HG03175 (cell line): ENCODE measurements at regions not wholly inside any gene's neighbourhood (a gene's known extent, or its start where the extent isn't known, plus 50 kb on each side); places are given as distances from the start of the nearest gene placed in this dataset.
"Not testable (repeated sequence)": the region's sequence is repeated elsewhere in the genome, so short reads cannot be mapped to it uniquely, and the experiment has no call there.

Experiments
- ATAC-seq: cut with Tn5 transposase; IDR thresholded peaks from one replicate; pipeline ENCODE4 v1.9.1; 2021; ENCODE audit warnings: mild to moderate bottlenecking, moderate library complexity; ENCODE audit not compliant: unreplicated experiment

- ATAC-seq = no peak
These were observed 74.7 kb upstream of the DLG1 start for GRCh38 chr3:197373096-197373495.

GRCh38 chr3:197372047-197372661, 73.7 kb upstream of the DLG1 start:
- ATAC-seq = no peak

GRCh38 chr3:197371591-197372046, 73.2 kb upstream of the DLG1 start:
- ATAC-seq = no peak

GRCh38 chr3:197369545-197369944, 71.1 kb upstream of the DLG1 start:
- ATAC-seq = no peak

- ATAC-seq = no peak
These were observed 70.4 kb upstream of the DLG1 start for GRCh38 chr3:197368821-197369220.

GRCh38 chr3:197368330-197368729, 69.9 kb upstream of the DLG1 start:
- ATAC-seq = no peak

GRCh38 chr3:197367081-197367780, 68.8 kb upstream of the DLG1 start:
- ATAC-seq = no peak

GRCh38 chr3:197366301-197367044, 68.1 kb upstream of the DLG1 start:
- no peak for ATAC-seq

GRCh38 chr3:197365586-197365985, 67.2 kb upstream of the DLG1 start:
- ATAC-seq = no peak

- ATAC-seq = no peak
These were observed 66.1 kb upstream of the DLG1 start for GRCh38 chr3:197364410-197365071.

- ATAC-seq = no peak
These were observed 65.4 kb upstream of the DLG1 start for GRCh38 chr3:197363553-197364409.

GRCh38 chr3:197362081-197362480, 63.7 kb upstream of the DLG1 start:
- no peak for ATAC-seq

- ATAC-seq = not testable (repeated sequence)
These were observed 61.7 kb upstream of the DLG1 start for GRCh38 chr3:197360095-197360494.

- not testable (repeated sequence) for ATAC-seq
These were observed 61.1 kb upstream of the DLG1 start for GRCh38 chr3:197359476-197359875.

- no peak for ATAC-seq
These were observed 58.3 kb upstream of the DLG1 start for GRCh38 chr3:197356741-197357140.

- no peak for ATAC-seq
These were observed 57.9 kb upstream of the DLG1 start for GRCh38 chr3:197356275-197356674.

- no peak for ATAC-seq
These were observed 57.3 kb upstream of the DLG1 start for GRCh38 chr3:197355713-197356112.

GRCh38 chr3:197354568-197355001, 56.2 kb upstream of the DLG1 start:
- no peak for ATAC-seq

- ATAC-seq = no peak
These were observed 55.6 kb upstream of the DLG1 start for GRCh38 chr3:197353867-197354567.
